ENCODE measurements at regions not wholly inside any gene's neighbourhood (a gene's known extent, or its start where the extent isn't known, plus 50 kb on each side); places are given as distances from the start of the nearest gene placed in this dataset.
A peak's percentile ranks its signal among the peaks of the same experiment; 100 is the strongest.
"Not testable (repeated sequence)": the region's sequence is repeated elsewhere in the genome, so short reads cannot be mapped to it uniquely, and the experiment has no call there.

DNA sequence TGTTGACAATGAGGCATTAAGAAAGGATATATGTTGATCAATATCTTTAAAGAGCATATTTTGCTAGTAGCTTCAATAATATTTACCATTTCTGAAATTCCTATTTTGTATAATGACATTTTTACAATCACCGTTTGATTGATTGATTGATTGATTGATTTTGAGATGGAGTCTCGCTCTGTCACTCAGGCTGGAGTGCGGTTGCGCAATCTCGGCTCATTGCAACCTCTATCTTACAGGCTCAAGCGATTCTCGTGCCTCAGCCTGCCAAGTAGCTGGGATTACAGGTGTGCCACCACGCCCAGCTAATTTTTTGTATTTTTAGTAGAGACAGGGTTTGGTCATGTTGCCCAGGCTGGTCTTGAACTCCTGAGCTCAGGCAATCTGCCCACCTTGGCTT, 150.9 kb upstream of the TEX13D start:
- not testable (repeated sequence) for H3K4me1 Mint-ChIP-seq; H3K27ac Mint-ChIP-seq; H3K4me3 Mint-ChIP-seq; H3K27ac ChIP-seq; H3K27me3 ChIP-seq; H3K4me3 ChIP-seq; H3K4me2 ChIP-seq; H3K27me3 Mint-ChIP-seq (ENCODE audit: insufficient read depth, low read depth); H3K79me2 ChIP-seq (ENCODE audit: low read depth); H2AFZ ChIP-seq (replicated peaks); H3K9ac ChIP-seq; H3K36me3 ChIP-seq; H3K36me3 Mint-ChIP-seq; DNase-seq (ENCODE audit: low spot score); H3K9me3 ChIP-seq (ENCODE audit: low read depth); H4K20me1 ChIP-seq (ENCODE audit: low read depth); H3F3A ChIP-seq (ENCODE audit: low read depth); H3K4me1 ChIP-seq
- peaks cover 17% of the 10 kb centered on the region for H3K9me3 Mint-ChIP-seq

DNA sequence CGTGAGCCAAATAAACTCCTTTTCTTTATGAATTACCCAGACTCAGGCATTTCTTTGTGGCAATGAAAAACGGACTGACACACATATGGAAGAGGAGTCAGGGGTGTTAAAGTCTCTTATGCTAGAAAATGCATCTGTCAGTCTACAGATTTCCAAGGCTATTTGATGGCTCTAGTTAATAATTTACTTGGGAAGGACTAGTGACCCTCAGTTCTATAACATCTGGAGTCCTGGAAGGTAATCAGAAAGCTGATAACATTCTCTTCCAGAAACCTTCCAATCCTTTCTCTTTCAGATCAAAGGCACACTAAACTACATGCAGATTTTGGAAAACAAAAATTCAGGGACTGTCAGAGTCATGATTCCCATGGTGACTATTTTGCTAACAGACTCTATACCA, 142.0 kb upstream of the TEX13D start:
- Histone ChIP-seq H3K27me3 (no peaks in the 10 kb centered on the region), H3K79me2 (ENCODE audit: low read depth) (no peaks in the 10 kb centered on the region), H3K9ac (no peak overlapping the region), H3K4me1 (no peaks in the 10 kb centered on the region), H2AFZ (replicated peaks) (no peak overlapping the region), H3K4me3 (no peak overlapping the region), H3K36me3 (no peaks in the 10 kb centered on the region), H3K4me2 (no peak overlapping the region), H4K20me1 (ENCODE audit: low read depth) (no peaks in the 10 kb centered on the region), H3F3A (ENCODE audit: low read depth) (no peaks in the 10 kb centered on the region), H3K27ac (no peak overlapping the region), H3K9me3 (ENCODE audit: low read depth) (no peaks in the 10 kb centered on the region)
- H3K36me3 Mint-ChIP-seq, result no peaks in the 10 kb centered on the region
- peaks cover 10% of the 10 kb centered on the region for H3K4me1 Mint-ChIP-seq
- no peak for TF ChIP-seq EZH2phosphoT487 (IDR thresholded peaks at IDR 0.05)
- no peak for TF ChIP-seq EZH2 (IDR thresholded peaks at IDR 0.05)
- TF ChIP-seq, protein P1, sequence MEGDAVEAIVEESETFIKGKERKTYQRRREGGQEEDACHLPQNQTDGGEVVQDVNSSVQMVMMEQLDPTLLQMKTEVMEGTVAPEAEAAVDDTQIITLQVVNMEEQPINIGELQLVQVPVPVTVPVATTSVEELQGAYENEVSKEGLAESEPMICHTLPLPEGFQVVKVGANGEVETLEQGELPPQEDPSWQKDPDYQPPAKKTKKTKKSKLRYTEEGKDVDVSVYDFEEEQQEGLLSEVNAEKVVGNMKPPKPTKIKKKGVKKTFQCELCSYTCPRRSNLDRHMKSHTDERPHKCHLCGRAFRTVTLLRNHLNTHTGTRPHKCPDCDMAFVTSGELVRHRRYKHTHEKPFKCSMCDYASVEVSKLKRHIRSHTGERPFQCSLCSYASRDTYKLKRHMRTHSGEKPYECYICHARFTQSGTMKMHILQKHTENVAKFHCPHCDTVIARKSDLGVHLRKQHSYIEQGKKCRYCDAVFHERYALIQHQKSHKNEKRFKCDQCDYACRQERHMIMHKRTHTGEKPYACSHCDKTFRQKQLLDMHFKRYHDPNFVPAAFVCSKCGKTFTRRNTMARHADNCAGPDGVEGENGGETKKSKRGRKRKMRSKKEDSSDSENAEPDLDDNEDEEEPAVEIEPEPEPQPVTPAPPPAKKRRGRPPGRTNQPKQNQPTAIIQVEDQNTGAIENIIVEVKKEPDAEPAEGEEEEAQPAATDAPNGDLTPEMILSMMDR (IDR thresholded peaks at IDR 0.05), result no peak
- peaks cover 8% of the 10 kb centered on the region for H3K9me3 Mint-ChIP-seq
- DNase-seq (ENCODE audit: low spot score), result no peak
- H3K27ac Mint-ChIP-seq, result no peak overlapping the region
- no peak overlapping the region for H3K4me3 Mint-ChIP-seq
- peaks cover 2% of the 10 kb centered on the region for H3K27me3 Mint-ChIP-seq (ENCODE audit: insufficient read depth, low read depth)

DNA sequence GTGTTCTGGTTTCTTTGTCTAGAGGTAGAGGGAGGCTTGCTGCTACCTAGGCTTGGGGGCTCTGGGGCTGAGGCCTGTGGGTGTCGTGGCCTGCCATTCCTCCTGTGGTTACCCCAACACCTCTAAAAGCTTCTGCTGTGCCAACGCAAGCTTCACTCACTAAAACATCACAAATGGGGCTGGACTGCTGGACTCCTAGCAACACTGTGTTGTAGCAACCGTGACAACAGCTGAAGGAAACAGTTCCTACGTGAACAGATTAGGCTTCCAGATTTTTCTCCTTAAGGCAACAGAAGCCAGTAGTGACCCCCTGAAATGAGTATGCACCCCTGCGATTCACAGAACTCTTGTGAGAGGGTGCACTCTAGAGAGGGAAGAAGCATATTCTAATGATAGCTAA, 138.3 kb upstream of the TEX13D start:
- TF ChIP-seq EZH2 (IDR thresholded peaks at IDR 0.05) (no peak), EZH2phosphoT487 (IDR thresholded peaks at IDR 0.05) (no peak)
- TF ChIP-seq, protein P1 (IDR thresholded peaks at IDR 0.05), result no peak
- Histone ChIP-seq H3F3A (ENCODE audit: low read depth) (no peaks in the 10 kb centered on the region), H2AFZ (replicated peaks) (no peak overlapping the region), H3K4me1 (no peaks in the 10 kb centered on the region), H3K9ac (no peak overlapping the region), H3K27ac (no peak overlapping the region), H3K9me3 (ENCODE audit: low read depth) (no peaks in the 10 kb centered on the region), H4K20me1 (ENCODE audit: low read depth) (no peaks in the 10 kb centered on the region), H3K27me3 (no peaks in the 10 kb centered on the region), H3K79me2 (ENCODE audit: low read depth) (no peaks in the 10 kb centered on the region), H3K4me2 (no peak overlapping the region), H3K36me3 (no peaks in the 10 kb centered on the region), H3K4me3 (no peak overlapping the region)
- H3K27me3 Mint-ChIP-seq (ENCODE audit: insufficient read depth, low read depth), result peaks cover 2% of the 10 kb centered on the region
- H3K27ac Mint-ChIP-seq, result peak overlapping the region; percentile 81
- no peaks in the 10 kb centered on the region for H3K36me3 Mint-ChIP-seq
- peaks cover 10% of the 10 kb centered on the region for H3K4me1 Mint-ChIP-seq
- H3K9me3 Mint-ChIP-seq, result peaks cover 6% of the 10 kb centered on the region
- no peak overlapping the region for H3K4me3 Mint-ChIP-seq
- no peak for DNase-seq (ENCODE audit: low spot score)

DNA sequence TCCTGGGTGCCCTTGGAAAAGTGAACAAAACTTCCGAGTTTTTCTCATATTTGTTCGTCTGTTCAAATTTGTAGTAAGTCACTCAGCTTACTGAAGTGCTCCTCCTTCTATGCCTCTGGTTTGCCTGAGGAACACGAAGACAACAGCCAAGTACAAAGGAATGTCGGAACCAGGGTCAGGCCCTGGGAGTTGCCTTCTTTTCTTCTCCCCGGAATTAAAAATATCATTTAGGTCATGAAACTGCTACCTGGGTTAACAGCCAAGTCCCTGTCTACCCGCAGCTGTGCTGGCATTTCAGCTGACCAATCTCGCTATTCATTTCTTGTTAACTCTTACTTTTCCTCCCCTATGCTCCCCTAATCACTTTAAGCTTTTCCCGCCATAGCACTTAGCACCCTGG, 137.6 kb upstream of the TEX13D start:
- Histone ChIP-seq H3K36me3 (no peaks in the 10 kb centered on the region), H3K4me2 (no peak overlapping the region), H3K79me2 (ENCODE audit: low read depth) (no peaks in the 10 kb centered on the region), H3K27me3 (no peaks in the 10 kb centered on the region), H2AFZ (replicated peaks) (no peak overlapping the region), H3K9me3 (ENCODE audit: low read depth) (no peaks in the 10 kb centered on the region), H3K4me1 (no peaks in the 10 kb centered on the region), H3K9ac (no peak overlapping the region), H3K27ac (no peak overlapping the region), H4K20me1 (ENCODE audit: low read depth) (no peaks in the 10 kb centered on the region), H3F3A (ENCODE audit: low read depth) (no peaks in the 10 kb centered on the region), H3K4me3 (no peak overlapping the region)
- no peak for DNase-seq (ENCODE audit: low spot score)
- no peak for TF ChIP-seq EZH2phosphoT487 (IDR thresholded peaks at IDR 0.05)
- no peak for TF ChIP-seq EZH2 (IDR thresholded peaks at IDR 0.05)
- TF ChIP-seq, protein P1 (IDR thresholded peaks at IDR 0.05), result no peak
- Mint-ChIP-seq H3K36me3 (no peaks in the 10 kb centered on the region), H3K9me3 (peaks cover 6% of the 10 kb centered on the region), H3K27me3 (ENCODE audit: insufficient read depth, low read depth) (peaks cover 2% of the 10 kb centered on the region), H3K4me3 (no peak overlapping the region), H3K27ac (peak overlapping the region; percentile 81), H3K4me1 (peaks cover 12% of the 10 kb centered on the region)
